HS-5 (cell line): ENCODE measurements at regions not wholly inside any gene's neighbourhood (a gene's known extent, or its start where the extent isn't known, plus 50 kb on each side); places are given as distances from the start of the nearest gene placed in this dataset.

Experiments
- DNase-seq: peaks from one replicate; pipeline ENCODE4 v3.0.0-alpha.2; 2012; ENCODE audit warnings: low read depth

- DNase-seq: no peak
These were observed 227.1 kb downstream of the MID1 start for GRCh38 chrX:10393241-10393640.

DNA sequence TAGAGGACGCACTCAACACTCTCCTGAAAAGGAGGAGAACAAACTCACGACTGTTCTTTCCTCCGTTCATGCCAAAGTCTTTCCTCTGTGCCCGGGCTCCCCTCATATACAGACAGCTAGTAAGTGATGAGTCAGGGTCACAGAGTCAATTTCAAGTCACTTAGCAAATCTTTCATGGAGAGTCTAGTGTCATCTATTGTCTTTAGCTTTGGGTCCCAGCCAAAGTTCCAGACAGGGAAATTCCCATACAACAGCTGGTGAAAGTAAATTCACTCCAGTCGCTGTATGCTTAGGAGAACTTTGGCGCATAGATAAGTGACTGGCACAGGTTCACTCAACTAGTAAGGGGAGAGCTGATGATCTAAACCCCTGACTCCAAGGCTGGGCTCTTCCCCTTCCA is 226.5 kb downstream of the MID1 start:
- no peak for DNase-seq

DNA sequence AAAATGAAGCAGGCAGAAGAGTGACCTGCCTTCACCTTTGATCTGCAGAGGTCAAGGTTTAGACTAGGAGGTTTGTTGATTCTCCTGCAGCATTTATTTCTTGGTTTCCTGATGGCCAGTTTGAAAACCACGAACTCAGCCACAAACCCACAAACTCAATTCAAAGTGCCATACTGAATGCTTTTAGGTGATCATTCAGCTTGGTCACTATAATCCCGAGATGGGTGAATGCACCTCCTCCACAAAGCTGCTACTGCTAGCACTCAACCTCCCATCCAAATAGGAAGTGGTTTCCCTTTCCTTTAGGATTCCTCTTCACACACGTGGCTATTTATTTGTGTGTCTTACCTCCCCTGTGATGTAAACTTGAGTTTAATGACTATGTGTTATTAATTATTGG is 225.2 kb downstream of the MID1 start:
- DNase-seq: no peak
